GM12878 (cell line): ENCODE measurements at regions not wholly inside any gene's neighbourhood (a gene's known extent, or its start where the extent isn't known, plus 50 kb on each side); places are given as distances from the start of the nearest gene placed in this dataset.

Source experiments
- CBX3 ChIP-seq: fragments of 200-600 bp; sonication (generic); IDR thresholded peaks from 2 replicates; pipeline ENCODE4 v1.6.1; 2016; ENCODE audit warnings: low read depth, borderline replicate concordance
- EED ChIP-seq: sonication (generic); IDR thresholded peaks from 2 replicates; pipeline ENCODE4 v1.6.1; 2016; ENCODE audit warnings: antibody characterized with exemption, low read depth
- MEF2A ChIP-seq: IDR thresholded peaks from 2 replicates; pipeline ENCODE4 v1.6.1; 2011; ENCODE audit warnings: low read depth, mild to moderate bottlenecking, low read length, moderate library complexity; ENCODE audit not compliant: insufficient read depth
- NBN ChIP-seq: fragments of 450-650 bp; IDR thresholded peaks from 2 replicates; pipeline ENCODE4 v1.6.1; 2016
- TBL1XR1 ChIP-seq: IDR thresholded peaks from 2 replicates; pipeline ENCODE4 v1.6.1; 2012; ENCODE audit warnings: low read depth, low read length, improper control_type of control experiment
- TCF7 ChIP-seq: IDR thresholded peaks from 2 replicates; pipeline ENCODE4 v1.6.1; 2014; ENCODE audit warnings: antibody characterized with exemption, borderline replicate concordance
- YBX1 ChIP-seq: fragments of 450-650 bp; IDR thresholded peaks from 2 replicates; pipeline ENCODE4 v1.6.1; 2016; ENCODE audit warnings: antibody characterized with exemption
- TF ChIP-seq, protein P1 (sequence below): IDR thresholded peaks from 2 replicates; pipeline ENCODE4 v1.6.1; 2012; ENCODE audit warnings: improper control_type of control experiment, low read depth, low read length; ENCODE audit not compliant: insufficient replicate concordance
- TF ChIP-seq, protein P2 (sequence below): fragments of 450-650 bp; IDR thresholded peaks from 2 replicates; pipeline ENCODE4 v1.6.1; 2017; ENCODE audit warnings: mild to moderate bottlenecking
- TF ChIP-seq, protein P3 (sequence below): fragments of 150-350 bp; IDR thresholded peaks from 2 replicates; pipeline ENCODE4 v1.6.1; 2014; ENCODE audit warnings: mild to moderate bottlenecking, low read depth, low read length
- TF ChIP-seq, protein P4 (sequence below): IDR thresholded peaks from 2 replicates; pipeline ENCODE4 v1.6.1; 2011; ENCODE audit warnings: mild to moderate bottlenecking, low read depth, low read length, moderate library complexity; ENCODE audit not compliant: insufficient replicate concordance
- TF ChIP-seq, protein P5 (sequence below): fragments of 450-650 bp; IDR thresholded peaks from 2 replicates; pipeline ENCODE4 v1.6.1; 2017; ENCODE audit warnings: borderline replicate concordance

DNA sequence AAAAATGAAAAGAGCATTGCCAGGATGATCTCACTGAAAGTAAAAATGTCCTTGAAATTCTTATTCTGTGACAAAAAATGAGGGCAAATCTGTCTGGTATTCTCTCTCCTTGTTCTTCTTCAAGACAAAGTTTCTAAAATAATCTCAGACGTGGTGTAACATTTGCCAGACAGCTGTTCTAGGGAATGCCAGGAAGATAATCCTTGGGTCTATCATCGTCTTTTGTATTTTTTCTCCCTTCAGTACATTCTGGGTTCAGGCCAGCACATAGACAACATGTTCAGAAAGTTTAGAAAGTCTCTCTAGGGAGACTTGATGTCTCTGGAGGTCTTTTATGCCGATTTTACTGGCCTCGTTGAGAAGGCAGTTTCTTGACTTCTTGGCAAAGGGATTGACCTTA, 121.2 kb upstream of the HES1 start (continued):
- TF ChIP-seq, protein P1, sequence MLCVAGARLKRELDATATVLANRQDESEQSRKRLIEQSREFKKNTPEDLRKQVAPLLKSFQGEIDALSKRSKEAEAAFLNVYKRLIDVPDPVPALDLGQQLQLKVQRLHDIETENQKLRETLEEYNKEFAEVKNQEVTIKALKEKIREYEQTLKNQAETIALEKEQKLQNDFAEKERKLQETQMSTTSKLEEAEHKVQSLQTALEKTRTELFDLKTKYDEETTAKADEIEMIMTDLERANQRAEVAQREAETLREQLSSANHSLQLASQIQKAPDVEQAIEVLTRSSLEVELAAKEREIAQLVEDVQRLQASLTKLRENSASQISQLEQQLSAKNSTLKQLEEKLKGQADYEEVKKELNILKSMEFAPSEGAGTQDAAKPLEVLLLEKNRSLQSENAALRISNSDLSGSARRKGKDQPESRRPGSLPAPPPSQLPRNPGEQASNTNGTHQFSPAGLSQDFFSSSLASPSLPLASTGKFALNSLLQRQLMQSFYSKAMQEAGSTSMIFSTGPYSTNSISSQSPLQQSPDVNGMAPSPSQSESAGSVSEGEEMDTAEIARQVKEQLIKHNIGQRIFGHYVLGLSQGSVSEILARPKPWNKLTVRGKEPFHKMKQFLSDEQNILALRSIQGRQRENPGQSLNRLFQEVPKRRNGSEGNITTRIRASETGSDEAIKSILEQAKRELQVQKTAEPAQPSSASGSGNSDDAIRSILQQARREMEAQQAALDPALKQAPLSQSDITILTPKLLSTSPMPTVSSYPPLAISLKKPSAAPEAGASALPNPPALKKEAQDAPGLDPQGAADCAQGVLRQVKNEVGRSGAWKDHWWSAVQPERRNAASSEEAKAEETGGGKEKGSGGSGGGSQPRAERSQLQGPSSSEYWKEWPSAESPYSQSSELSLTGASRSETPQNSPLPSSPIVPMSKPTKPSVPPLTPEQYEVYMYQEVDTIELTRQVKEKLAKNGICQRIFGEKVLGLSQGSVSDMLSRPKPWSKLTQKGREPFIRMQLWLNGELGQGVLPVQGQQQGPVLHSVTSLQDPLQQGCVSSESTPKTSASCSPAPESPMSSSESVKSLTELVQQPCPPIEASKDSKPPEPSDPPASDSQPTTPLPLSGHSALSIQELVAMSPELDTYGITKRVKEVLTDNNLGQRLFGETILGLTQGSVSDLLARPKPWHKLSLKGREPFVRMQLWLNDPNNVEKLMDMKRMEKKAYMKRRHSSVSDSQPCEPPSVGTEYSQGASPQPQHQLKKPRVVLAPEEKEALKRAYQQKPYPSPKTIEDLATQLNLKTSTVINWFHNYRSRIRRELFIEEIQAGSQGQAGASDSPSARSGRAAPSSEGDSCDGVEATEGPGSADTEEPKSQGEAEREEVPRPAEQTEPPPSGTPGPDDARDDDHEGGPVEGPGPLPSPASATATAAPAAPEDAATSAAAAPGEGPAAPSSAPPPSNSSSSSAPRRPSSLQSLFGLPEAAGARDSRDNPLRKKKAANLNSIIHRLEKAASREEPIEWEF: no peak
- TF ChIP-seq TBL1XR1 (no peak), YBX1 (no peak), MEF2A (no peak), NBN (no peak), EED (no peak), TCF7 (no peak), CBX3 (no peak)
- TF ChIP-seq, protein P2, sequence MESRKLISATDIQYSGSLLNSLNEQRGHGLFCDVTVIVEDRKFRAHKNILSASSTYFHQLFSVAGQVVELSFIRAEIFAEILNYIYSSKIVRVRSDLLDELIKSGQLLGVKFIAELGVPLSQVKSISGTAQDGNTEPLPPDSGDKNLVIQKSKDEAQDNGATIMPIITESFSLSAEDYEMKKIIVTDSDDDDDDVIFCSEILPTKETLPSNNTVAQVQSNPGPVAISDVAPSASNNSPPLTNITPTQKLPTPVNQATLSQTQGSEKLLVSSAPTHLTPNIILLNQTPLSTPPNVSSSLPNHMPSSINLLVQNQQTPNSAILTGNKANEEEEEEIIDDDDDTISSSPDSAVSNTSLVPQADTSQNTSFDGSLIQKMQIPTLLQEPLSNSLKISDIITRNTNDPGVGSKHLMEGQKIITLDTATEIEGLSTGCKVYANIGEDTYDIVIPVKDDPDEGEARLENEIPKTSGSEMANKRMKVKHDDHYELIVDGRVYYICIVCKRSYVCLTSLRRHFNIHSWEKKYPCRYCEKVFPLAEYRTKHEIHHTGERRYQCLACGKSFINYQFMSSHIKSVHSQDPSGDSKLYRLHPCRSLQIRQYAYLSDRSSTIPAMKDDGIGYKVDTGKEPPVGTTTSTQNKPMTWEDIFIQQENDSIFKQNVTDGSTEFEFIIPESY: no peak
- TF ChIP-seq, protein P3, sequence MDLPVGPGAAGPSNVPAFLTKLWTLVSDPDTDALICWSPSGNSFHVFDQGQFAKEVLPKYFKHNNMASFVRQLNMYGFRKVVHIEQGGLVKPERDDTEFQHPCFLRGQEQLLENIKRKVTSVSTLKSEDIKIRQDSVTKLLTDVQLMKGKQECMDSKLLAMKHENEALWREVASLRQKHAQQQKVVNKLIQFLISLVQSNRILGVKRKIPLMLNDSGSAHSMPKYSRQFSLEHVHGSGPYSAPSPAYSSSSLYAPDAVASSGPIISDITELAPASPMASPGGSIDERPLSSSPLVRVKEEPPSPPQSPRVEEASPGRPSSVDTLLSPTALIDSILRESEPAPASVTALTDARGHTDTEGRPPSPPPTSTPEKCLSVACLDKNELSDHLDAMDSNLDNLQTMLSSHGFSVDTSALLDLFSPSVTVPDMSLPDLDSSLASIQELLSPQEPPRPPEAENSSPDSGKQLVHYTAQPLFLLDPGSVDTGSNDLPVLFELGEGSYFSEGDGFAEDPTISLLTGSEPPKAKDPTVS: no peak
- TF ChIP-seq, protein P4, sequence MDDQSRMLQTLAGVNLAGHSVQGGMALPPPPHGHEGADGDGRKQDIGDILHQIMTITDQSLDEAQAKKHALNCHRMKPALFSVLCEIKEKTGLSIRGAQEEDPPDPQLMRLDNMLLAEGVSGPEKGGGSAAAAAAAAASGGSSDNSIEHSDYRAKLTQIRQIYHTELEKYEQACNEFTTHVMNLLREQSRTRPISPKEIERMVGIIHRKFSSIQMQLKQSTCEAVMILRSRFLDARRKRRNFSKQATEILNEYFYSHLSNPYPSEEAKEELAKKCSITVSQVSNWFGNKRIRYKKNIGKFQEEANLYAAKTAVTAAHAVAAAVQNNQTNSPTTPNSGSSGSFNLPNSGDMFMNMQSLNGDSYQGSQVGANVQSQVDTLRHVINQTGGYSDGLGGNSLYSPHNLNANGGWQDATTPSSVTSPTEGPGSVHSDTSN: no peak
- TF ChIP-seq, protein P5, sequence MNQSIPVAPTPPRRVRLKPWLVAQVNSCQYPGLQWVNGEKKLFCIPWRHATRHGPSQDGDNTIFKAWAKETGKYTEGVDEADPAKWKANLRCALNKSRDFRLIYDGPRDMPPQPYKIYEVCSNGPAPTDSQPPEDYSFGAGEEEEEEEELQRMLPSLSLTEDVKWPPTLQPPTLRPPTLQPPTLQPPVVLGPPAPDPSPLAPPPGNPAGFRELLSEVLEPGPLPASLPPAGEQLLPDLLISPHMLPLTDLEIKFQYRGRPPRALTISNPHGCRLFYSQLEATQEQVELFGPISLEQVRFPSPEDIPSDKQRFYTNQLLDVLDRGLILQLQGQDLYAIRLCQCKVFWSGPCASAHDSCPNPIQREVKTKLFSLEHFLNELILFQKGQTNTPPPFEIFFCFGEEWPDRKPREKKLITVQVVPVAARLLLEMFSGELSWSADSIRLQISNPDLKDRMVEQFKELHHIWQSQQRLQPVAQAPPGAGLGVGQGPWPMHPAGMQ: no peak
- TF ChIP-seq, all 136 proteins: peak for 0
